ENCODE measurements at regions not wholly inside any gene's neighbourhood (a gene's known extent, or its start where the extent isn't known, plus 50 kb on each side); places are given as distances from the start of the nearest gene placed in this dataset.

DNA sequence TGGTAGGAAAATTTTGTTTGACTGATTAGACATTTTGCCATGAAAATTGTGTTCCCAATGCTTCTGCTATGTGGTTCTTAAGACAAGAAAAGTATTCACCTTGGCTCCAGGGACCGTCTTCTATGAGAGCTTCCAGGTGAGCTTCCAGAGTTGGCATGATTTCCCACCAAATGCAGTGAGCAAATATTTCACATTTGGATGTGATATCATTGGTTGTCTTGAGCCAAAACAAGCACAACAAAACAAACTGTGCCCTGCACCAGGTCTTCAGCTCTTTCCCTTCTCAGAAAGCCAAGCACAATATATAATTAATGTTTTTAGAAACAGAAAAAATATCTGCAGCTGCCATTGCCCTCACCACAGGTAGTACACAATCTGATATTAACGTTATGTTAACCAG lies 1009.0 kb downstream of the PLA2G4A start:
- TF ChIP-seq, protein P1, sequence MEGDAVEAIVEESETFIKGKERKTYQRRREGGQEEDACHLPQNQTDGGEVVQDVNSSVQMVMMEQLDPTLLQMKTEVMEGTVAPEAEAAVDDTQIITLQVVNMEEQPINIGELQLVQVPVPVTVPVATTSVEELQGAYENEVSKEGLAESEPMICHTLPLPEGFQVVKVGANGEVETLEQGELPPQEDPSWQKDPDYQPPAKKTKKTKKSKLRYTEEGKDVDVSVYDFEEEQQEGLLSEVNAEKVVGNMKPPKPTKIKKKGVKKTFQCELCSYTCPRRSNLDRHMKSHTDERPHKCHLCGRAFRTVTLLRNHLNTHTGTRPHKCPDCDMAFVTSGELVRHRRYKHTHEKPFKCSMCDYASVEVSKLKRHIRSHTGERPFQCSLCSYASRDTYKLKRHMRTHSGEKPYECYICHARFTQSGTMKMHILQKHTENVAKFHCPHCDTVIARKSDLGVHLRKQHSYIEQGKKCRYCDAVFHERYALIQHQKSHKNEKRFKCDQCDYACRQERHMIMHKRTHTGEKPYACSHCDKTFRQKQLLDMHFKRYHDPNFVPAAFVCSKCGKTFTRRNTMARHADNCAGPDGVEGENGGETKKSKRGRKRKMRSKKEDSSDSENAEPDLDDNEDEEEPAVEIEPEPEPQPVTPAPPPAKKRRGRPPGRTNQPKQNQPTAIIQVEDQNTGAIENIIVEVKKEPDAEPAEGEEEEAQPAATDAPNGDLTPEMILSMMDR (IDR thresholded peaks at IDR 0.05; ENCODE audit: borderline replicate concordance, extremely low read depth, low read length, poor library complexity, severe bottlenecking) = no peak
- TF ChIP-seq EZH2 (IDR thresholded peaks at IDR 0.05; ENCODE audit: borderline replicate concordance, low read depth, low read length, severe bottlenecking) = no peak
